PFSK-1 (cell line): ENCODE measurements at regions not wholly inside any gene's neighbourhood (a gene's known extent, or its start where the extent isn't known, plus 50 kb on each side); places are given as distances from the start of the nearest gene placed in this dataset.

ENCODE experiments used
- FOXP2 ChIP-seq: optimal IDR thresholded peaks from 2 replicates; pipeline ENCODE3; 2011; ENCODE audit warnings: borderline replicate concordance, control low read depth, inconsistent platforms; ENCODE audit not compliant: insufficient read depth; ENCODE audit errors: extremely low read length, extremely low read depth
- POLR2AphosphoS5 ChIP-seq: IDR thresholded peaks from 2 replicates; pipeline ENCODE4 v1.6.1; 2012; ENCODE audit warnings: low read depth, mild to moderate bottlenecking, control low read depth, low read length, moderate library complexity
- SIN3A ChIP-seq: IDR thresholded peaks from 2 replicates; pipeline ENCODE4 v1.6.1; 2012; ENCODE audit warnings: mild to moderate bottlenecking, low read length, moderate library complexity, borderline replicate concordance; ENCODE audit not compliant: insufficient read depth
- TAF1 ChIP-seq: IDR thresholded peaks from 2 replicates; pipeline ENCODE4 v1.6.1; 2012; ENCODE audit warnings: low read length, control low read depth, borderline replicate concordance; ENCODE audit not compliant: insufficient read depth
- TF ChIP-seq, protein P1 (sequence below), 2 experiments: IDR thresholded peaks; 2 replicates each; pipeline versions ENCODE4 v1.6.1 to v1.8.0; 2011 to 2012; ENCODE audit warnings: low read depth in 2 of 2, low read length in 2 of 2, control low read depth in 1 of 2, inconsistent platforms in 1 of 2, mild to moderate bottlenecking in 1 of 2, moderate library complexity in 1 of 2; ENCODE audit not compliant: insufficient read depth in 1 of 2

DNA sequence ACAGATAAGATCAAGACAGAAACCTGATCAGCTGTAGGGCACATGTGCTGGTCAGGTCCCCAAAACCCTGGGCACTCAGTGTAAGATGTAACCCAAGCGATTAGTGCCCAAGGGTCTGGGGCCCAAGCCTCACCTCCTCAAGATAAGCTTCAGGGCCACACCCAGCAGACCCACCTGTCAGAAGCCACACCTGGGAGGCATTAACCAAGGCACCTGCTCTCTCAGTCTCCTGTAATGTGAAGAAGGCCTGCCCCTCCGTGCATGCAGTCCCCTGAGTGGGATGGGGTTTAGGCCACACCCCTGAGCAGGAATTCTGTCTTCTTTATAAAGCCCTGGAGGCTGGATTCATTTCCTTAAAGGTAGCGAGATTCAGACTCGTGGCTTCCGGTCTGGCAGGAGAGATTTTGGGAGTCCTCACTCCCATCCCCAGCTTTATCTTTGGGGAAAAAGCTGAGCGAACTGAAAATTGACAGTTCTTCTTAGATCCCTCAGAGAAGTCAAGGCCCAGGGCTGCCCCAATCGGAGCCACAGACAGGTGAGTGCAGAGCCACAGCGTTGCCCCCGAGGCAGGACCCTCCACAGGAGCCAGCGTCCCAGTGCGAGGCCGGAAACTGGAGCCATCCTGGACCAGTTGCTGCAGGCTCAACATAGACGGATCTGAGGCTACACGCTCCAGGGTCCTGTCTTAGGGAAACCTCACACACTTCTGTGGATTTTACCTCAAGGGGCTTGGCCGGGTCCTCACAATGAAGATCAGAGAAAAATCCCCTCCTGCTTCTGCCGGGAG lies 357.6 kb upstream of the IRX4 start:
- TF ChIP-seq POLR2AphosphoS5: no peak
- no peak for TF ChIP-seq FOXP2
- TF ChIP-seq SIN3A: no peak
- TF ChIP-seq TAF1: no peak
- TF ChIP-seq, protein P1, sequence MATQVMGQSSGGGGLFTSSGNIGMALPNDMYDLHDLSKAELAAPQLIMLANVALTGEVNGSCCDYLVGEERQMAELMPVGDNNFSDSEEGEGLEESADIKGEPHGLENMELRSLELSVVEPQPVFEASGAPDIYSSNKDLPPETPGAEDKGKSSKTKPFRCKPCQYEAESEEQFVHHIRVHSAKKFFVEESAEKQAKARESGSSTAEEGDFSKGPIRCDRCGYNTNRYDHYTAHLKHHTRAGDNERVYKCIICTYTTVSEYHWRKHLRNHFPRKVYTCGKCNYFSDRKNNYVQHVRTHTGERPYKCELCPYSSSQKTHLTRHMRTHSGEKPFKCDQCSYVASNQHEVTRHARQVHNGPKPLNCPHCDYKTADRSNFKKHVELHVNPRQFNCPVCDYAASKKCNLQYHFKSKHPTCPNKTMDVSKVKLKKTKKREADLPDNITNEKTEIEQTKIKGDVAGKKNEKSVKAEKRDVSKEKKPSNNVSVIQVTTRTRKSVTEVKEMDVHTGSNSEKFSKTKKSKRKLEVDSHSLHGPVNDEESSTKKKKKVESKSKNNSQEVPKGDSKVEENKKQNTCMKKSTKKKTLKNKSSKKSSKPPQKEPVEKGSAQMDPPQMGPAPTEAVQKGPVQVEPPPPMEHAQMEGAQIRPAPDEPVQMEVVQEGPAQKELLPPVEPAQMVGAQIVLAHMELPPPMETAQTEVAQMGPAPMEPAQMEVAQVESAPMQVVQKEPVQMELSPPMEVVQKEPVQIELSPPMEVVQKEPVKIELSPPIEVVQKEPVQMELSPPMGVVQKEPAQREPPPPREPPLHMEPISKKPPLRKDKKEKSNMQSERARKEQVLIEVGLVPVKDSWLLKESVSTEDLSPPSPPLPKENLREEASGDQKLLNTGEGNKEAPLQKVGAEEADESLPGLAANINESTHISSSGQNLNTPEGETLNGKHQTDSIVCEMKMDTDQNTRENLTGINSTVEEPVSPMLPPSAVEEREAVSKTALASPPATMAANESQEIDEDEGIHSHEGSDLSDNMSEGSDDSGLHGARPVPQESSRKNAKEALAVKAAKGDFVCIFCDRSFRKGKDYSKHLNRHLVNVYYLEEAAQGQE (IDR thresholded peaks at IDR 0.05; ENCODE audit: insufficient read depth in 1 of 2, low read depth in 2 of 2, low read length in 2 of 2): no peak

DNA sequence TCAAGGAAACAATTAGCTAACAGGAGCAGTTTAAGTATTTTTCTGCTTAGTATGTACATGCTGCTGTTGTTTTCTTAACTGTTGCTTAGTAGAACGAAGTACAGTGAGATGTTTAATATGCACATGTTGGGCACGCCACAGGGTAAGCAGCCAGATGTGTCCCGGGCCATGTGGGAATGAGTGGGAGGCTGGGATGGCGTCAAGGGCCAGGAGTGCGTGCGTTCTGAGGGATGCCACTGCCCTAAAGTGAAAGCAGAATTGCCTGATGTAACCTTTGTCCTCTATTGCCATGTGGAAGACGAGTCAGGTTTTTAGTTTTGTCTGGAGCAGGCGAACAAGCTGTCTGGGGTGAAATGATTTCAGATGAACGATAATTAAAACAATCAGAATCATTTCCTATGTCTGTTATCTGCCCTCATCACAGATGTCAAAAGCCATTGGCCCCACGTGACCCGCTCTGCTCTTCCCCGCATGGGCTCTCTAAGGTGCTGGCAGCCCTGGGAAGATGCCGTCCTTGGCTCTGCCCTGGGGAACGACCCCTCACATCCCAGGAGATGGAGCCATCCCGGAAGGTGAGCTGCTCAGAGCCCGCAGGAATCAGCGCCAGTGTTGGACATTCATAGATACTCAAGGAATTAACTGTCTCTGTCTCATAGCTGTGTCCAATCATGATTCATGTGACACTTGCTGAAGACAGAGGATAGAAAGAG lies 356.6 kb upstream of the IRX4 start:
- TF ChIP-seq, protein P1 (IDR thresholded peaks at IDR 0.05; ENCODE audit: insufficient read depth in 1 of 2, low read depth in 2 of 2, low read length in 2 of 2): no peak
- no peak for TF ChIP-seq SIN3A
- no peak for TF ChIP-seq FOXP2
- TF ChIP-seq POLR2AphosphoS5: no peak
- TF ChIP-seq TAF1: no peak

DNA sequence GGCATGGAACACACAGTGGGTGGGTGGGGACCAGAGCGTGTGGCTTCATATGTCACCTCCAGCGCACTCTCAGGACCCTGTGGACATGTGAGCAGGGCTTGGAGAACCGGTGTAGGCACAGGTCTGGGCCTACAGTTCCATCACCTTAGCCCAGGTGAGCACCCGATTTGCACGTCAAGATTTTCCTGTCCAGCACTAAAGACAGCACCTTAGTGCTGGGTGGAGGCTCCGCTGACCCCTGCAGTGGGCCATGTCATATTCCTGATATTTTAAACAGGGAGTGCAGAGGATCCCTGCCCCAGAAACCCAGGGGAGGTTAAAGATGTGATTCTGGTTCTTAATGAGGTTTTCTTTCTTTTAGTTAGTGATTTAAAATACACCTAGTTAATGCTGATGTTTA lies 356.0 kb upstream of the IRX4 start:
- TF ChIP-seq FOXP2: no peak
- TF ChIP-seq, protein P1 (IDR thresholded peaks at IDR 0.05; ENCODE audit: insufficient read depth in 1 of 2, low read depth in 2 of 2, low read length in 2 of 2): peak in 1 of 2 experiments; percentile 73; a peak in 2 of 4 replicates

DNA sequence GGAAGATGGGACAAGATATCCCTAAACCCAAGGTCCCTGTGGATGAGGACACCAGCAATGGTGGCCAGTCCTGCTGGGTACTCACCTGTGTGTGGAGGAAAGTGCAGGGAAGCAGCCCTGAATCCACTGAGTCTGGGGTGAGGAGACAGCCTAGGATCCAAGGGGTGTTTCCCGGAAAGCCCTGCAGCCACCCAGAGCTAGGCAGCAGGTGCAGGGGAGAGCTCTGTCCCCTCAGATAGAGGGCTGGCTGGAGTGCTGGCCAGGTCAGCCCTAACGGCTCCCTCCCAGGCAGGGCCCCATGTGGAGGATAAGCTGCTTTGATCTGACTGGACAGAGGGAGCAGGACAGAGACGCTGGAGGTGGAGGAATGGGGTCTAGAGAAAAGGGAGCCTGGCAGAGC lies 344.7 kb upstream of the IRX4 start:
- TF ChIP-seq, protein P1 (IDR thresholded peaks at IDR 0.05; ENCODE audit: insufficient read depth in 1 of 2, low read depth in 2 of 2, low read length in 2 of 2): no peak
- TF ChIP-seq POLR2AphosphoS5 (no peak), FOXP2 (no peak), TAF1 (no peak), SIN3A (no peak)
